ENCODE measurements at regions not wholly inside any gene's neighbourhood (a gene's known extent, or its start where the extent isn't known, plus 50 kb on each side); places are given as distances from the start of the nearest gene placed in this dataset.

GRCh38 chr10:61176424-61176823 lies 232.4 kb upstream of the RHOBTB1 start:
- Histone ChIP-seq H3K27me3 (no peaks in the 10 kb centered on the region), H3K27ac (no peak overlapping the region), H3K9me3 (no peaks in the 10 kb centered on the region), H3K4me1 (peaks cover 0 to 6% (median 0%) of the 10 kb centered on the region in 4 donors), H3K36me3 (no peaks in the 10 kb centered on the region), H3K4me3 (no peak overlapping the region)
- no peak for ATAC-seq (ENCODE audit: low FRiP score in 2 of 2)
- WGBS, 2 donors: 44 to 54% methylated on average over 3 of the region's 3 CpGs
- no peak for DNase-seq
- TF ChIP-seq CTCF (IDR thresholded peaks at IDR 0.05) (no peak), POLR2A (IDR thresholded peaks at IDR 0.05) (no peak), POLR2AphosphoS5 (IDR thresholded peaks at IDR 0.05) (no peak), EP300 (IDR thresholded peaks at IDR 0.05) (no peak)

GRCh38 chr10:61175316-61175715 lies 231.3 kb upstream of the RHOBTB1 start:
- no peaks in the 10 kb centered on the region for H3K36me3 ChIP-seq
- no peak overlapping the region for H3K27ac ChIP-seq
- ATAC-seq (ENCODE audit: low FRiP score in 2 of 2) (peak in 1 of 2 donors; percentile 70), DNase-seq (no peak)
- peaks cover 0 to 6% (median 0%) of the 10 kb centered on the region in 4 donors for H3K4me1 ChIP-seq
- no peaks in the 10 kb centered on the region for H3K9me3 ChIP-seq
- TF ChIP-seq POLR2A (IDR thresholded peaks at IDR 0.05) (no peak), EP300 (IDR thresholded peaks at IDR 0.05) (no peak), CTCF (IDR thresholded peaks at IDR 0.05) (no peak), POLR2AphosphoS5 (IDR thresholded peaks at IDR 0.05) (no peak)
- H3K27me3 ChIP-seq: no peaks in the 10 kb centered on the region
- H3K4me3 ChIP-seq: no peak overlapping the region

GRCh38 chr10:61173450-61173849 lies 229.5 kb upstream of the RHOBTB1 start:
- Histone ChIP-seq H3K4me1 (peaks cover 0 to 6% (median 0%) of the 10 kb centered on the region in 4 donors), H3K4me3 (no peak overlapping the region), H3K9me3 (no peaks in the 10 kb centered on the region), H3K27me3 (no peaks in the 10 kb centered on the region), H3K36me3 (no peaks in the 10 kb centered on the region), H3K27ac (no peak overlapping the region)
- DNase-seq (no peak), ATAC-seq (ENCODE audit: low FRiP score in 2 of 2) (no peak)
- WGBS, 2 donors: 79% methylated on average over 5 of the region's 5 CpGs
- TF ChIP-seq EP300 (IDR thresholded peaks at IDR 0.05) (no peak), CTCF (IDR thresholded peaks at IDR 0.05) (no peak), POLR2A (IDR thresholded peaks at IDR 0.05) (no peak), POLR2AphosphoS5 (IDR thresholded peaks at IDR 0.05) (no peak)

GRCh38 chr10:61172182-61172926 lies 228.4 kb upstream of the RHOBTB1 start:
- Histone ChIP-seq H3K27me3 (no peaks in the 10 kb centered on the region), H3K27ac (no peak overlapping the region), H3K4me3 (no peak overlapping the region), H3K36me3 (no peaks in the 10 kb centered on the region), H3K9me3 (no peaks in the 10 kb centered on the region), H3K4me1 (peaks cover 0 to 6% (median 0%) of the 10 kb centered on the region in 4 donors)
- ATAC-seq (ENCODE audit: low FRiP score in 2 of 2) (no peak), DNase-seq (no peak)
- no peak for TF ChIP-seq EP300 (IDR thresholded peaks at IDR 0.05)
- TF ChIP-seq POLR2AphosphoS5 (IDR thresholded peaks at IDR 0.05): no peak
- no peak for TF ChIP-seq CTCF (IDR thresholded peaks at IDR 0.05)
- 86 to 91% methylated on average over 5 of the region's 5 CpGs for WGBS, 2 donors

- ATAC-seq (ENCODE audit: low FRiP score in 2 of 2): no peak
- Histone ChIP-seq H3K36me3 (no peaks in the 10 kb centered on the region), H3K27me3 (no peaks in the 10 kb centered on the region), H3K27ac (no peak overlapping the region), H3K4me1 (peaks cover 0 to under 1% (median 0%) of the 10 kb centered on the region in 4 donors), H3K9me3 (no peaks in the 10 kb centered on the region), H3K4me3 (no peak overlapping the region)
- no peak for DNase-seq
- TF ChIP-seq EP300 (IDR thresholded peaks at IDR 0.05) (no peak), POLR2AphosphoS5 (IDR thresholded peaks at IDR 0.05) (no peak), POLR2A (IDR thresholded peaks at IDR 0.05) (no peak), CTCF (IDR thresholded peaks at IDR 0.05) (no peak)
- WGBS, 2 donors: 78 to 84% methylated on average over 2 of the region's 2 CpGs
Observed at GRCh38 chr10:61170594-61170993, 226.6 kb upstream of the RHOBTB1 start.
